DND-41 (cell line): ENCODE measurements at regions not wholly inside any gene's neighbourhood (a gene's known extent, or its start where the extent isn't known, plus 50 kb on each side); places are given as distances from the start of the nearest gene placed in this dataset.

Experiments used
- ATAC-seq: fragments of 200-7000 bp; cut with Tn5 transposase; 3 replicates; pipeline ENCODE4 v1.9.1; 2021; ENCODE audit warnings: low read depth; ENCODE audit not compliant: insufficient read depth
- DNase-seq: peaks from one replicate; pipeline ENCODE4 v3.0.0-alpha.2; 2020
- H2AFZ ChIP-seq: 2 replicates; pipeline ENCODE4 v1.6.0; 2012; ENCODE audit warnings: low read depth, low read length
- H3K27ac ChIP-seq: 2 replicates; pipeline ENCODE4 v1.5.1; 2012; ENCODE audit warnings: low read length, inconsistent platforms
- H3K27me3 ChIP-seq: fragments of 200-600 bp; sonication (generic); 2 replicates; pipeline ENCODE4 v1.6.0; 2012; ENCODE audit warnings: low read length, mild to moderate bottlenecking, inconsistent platforms; ENCODE audit not compliant: insufficient read depth, poor library complexity
- H3K36me3 ChIP-seq: 2 replicates; pipeline ENCODE4 v1.5.1; 2012; ENCODE audit warnings: low read length, inconsistent platforms; ENCODE audit not compliant: insufficient read depth
- H3K4me1 ChIP-seq: 2 replicates; pipeline ENCODE4 v1.5.1; 2012; ENCODE audit warnings: mild to moderate bottlenecking, low read length; ENCODE audit not compliant: insufficient read depth
- H3K4me2 ChIP-seq: 2 replicates; pipeline ENCODE4 v1.6.0; 2012; ENCODE audit warnings: mild to moderate bottlenecking, moderate library complexity, low read length, inconsistent platforms; ENCODE audit not compliant: insufficient read depth
- H3K4me3 ChIP-seq, 2 experiments: fragments of 200-600 bp in 1 of 2; shearing (Covaris generic) in 1 of 2; 2 replicates each; pipeline ENCODE4 v1.5.1; 2012 to 2016; ENCODE audit warnings: inconsistent platforms in 2 of 2, low read length in 2 of 2, mild to moderate bottlenecking in 2 of 2, low read depth in 1 of 2, moderate library complexity in 1 of 2
- H3K79me2 ChIP-seq: 2 replicates; pipeline ENCODE4 v1.6.0; 2012; ENCODE audit warnings: low read length, inconsistent platforms; ENCODE audit not compliant: insufficient read depth
- H3K9ac ChIP-seq: 2 replicates; pipeline ENCODE4 v1.6.0; 2012; ENCODE audit warnings: low read depth, mild to moderate bottlenecking, inconsistent platforms, low read length, moderate library complexity
- H3K9me3 ChIP-seq: 2 replicates; pipeline ENCODE4 v1.5.1; 2012; ENCODE audit warnings: low read length, moderate library complexity, mild to moderate bottlenecking, inconsistent platforms; ENCODE audit not compliant: insufficient read depth, severe bottlenecking
- H4K20me1 ChIP-seq: 2 replicates; pipeline ENCODE4 v1.6.0; 2012; ENCODE audit warnings: low read length; ENCODE audit not compliant: insufficient read depth
- CTCF ChIP-seq: IDR thresholded peaks from 2 replicates; pipeline ENCODE4 v1.5.1; 2012; ENCODE audit warnings: borderline replicate concordance, low read length, moderate library complexity, mild to moderate bottlenecking; ENCODE audit not compliant: poor library complexity, severe bottlenecking; ENCODE audit errors: extremely low read depth
- EZH2 ChIP-seq: IDR thresholded peaks from 3 replicates; pipeline ENCODE4 v1.6.1; 2012; ENCODE audit warnings: borderline replicate concordance, low read depth, mild to moderate bottlenecking, moderate library complexity, low read length, inconsistent platforms; ENCODE audit not compliant: severe bottlenecking

DNA sequence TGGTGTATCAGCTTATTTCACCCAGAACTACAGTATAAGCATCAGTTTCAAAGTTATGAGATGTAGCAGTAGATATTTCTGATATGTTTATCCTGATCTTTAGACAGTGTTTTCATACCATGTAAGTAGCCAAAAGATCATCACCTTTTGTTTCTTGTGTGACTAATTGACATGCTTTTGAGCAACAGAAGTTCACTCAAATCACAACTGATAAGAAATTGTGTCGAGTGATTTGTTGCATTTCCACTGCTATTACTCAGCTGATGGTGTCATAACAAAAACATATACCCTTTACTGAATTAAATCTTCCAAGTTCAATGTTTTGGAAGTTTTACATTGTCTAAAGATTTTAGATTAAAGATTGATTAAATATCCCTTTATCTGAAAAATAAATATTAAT lies 324.5 kb downstream of the TUSC1 start:
- no peaks in the 10 kb centered on the region for H3K27me3 ChIP-seq

GRCh38 chr9:25350011-25350410 lies 328.2 kb downstream of the TUSC1 start:
- no peak overlapping the region for H2AFZ ChIP-seq
- H3K4me1 ChIP-seq: no peaks in the 10 kb centered on the region
- no peaks in the 10 kb centered on the region for H3K27me3 ChIP-seq
- H3K9ac ChIP-seq: no peak overlapping the region
- no peak overlapping the region for H3K27ac ChIP-seq
- DNase-seq (no peak), ATAC-seq (no peak)
- H3K4me2 ChIP-seq: no peak overlapping the region
- H3K79me2 ChIP-seq: no peaks in the 10 kb centered on the region
- H3K9me3 ChIP-seq: no peaks in the 10 kb centered on the region
- TF ChIP-seq CTCF (no peak), EZH2 (no peak)
- H3K4me3 ChIP-seq: no peak overlapping the region
- no peaks in the 10 kb centered on the region for H3K36me3 ChIP-seq
- no peaks in the 10 kb centered on the region for H4K20me1 ChIP-seq

More for the DNA sequence above, 324.5 kb downstream of the TUSC1 start:
- ATAC-seq (no peak), DNase-seq (no peak)
- Histone ChIP-seq H3K4me2 (no peak overlapping the region), H4K20me1 (no peaks in the 10 kb centered on the region), H3K27ac (no peak overlapping the region), H3K9ac (no peak overlapping the region), H3K9me3 (no peaks in the 10 kb centered on the region), H2AFZ (no peak overlapping the region), H3K79me2 (no peaks in the 10 kb centered on the region), H3K36me3 (no peaks in the 10 kb centered on the region), H3K4me1 (no peaks in the 10 kb centered on the region), H3K4me3 (no peak overlapping the region)
- TF ChIP-seq EZH2: no peak
- TF ChIP-seq CTCF: no peak

DNA sequence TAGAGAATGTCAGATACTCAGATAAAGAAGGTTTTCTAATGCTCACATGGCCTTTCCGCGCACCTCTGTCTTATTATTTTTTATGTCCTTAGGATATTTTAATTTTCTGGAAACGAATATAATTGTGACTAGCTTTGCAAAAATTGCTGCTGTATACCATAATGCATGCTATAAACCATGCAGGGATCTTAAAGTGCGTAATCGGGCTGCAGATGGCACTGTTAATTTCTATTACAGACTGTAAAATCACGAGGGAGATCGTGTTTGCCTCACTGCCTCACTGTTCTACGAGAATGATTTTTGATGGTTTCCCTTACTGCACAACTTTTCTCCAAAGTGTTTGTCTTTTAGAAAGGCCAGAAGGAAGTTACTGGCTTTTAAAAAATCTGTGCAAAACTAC lies 356.1 kb downstream of the TUSC1 start:
- H4K20me1 ChIP-seq: no peaks in the 10 kb centered on the region
- no peak for ATAC-seq
- H3K4me1 ChIP-seq: no peaks in the 10 kb centered on the region
- no peaks in the 10 kb centered on the region for H3K27me3 ChIP-seq
- no peaks in the 10 kb centered on the region for H3K79me2 ChIP-seq
- no peak overlapping the region for H3K4me3 ChIP-seq
- TF ChIP-seq EZH2: no peak
- TF ChIP-seq CTCF: no peak
- H3K9ac ChIP-seq: no peak overlapping the region
- no peak overlapping the region for H2AFZ ChIP-seq
- H3K4me2 ChIP-seq: no peak overlapping the region
- H3K36me3 ChIP-seq: no peaks in the 10 kb centered on the region
- DNase-seq: no peak
- H3K27ac ChIP-seq: no peak overlapping the region
- H3K9me3 ChIP-seq: no peaks in the 10 kb centered on the region

DNA sequence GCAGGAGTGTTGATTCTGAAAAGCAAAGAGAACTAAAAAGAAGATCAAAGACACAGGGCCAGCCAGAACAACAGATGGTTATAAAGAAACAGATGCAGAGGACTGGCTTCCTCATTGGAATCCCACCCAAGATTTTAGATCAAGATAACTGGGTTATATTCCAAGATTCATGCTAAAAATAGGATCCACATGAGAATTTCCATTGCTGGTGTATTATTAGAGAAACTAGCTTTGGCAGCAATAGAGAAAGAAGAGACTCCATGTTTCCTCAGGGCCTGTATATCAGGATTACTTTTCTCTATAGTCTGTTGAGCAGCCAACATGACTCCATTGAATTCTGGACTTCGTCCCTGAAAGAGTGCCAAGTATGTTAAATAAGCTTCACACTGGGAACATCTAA lies 367.3 kb downstream of the TUSC1 start:
- no peak overlapping the region for H3K9ac ChIP-seq
- H3K4me2 ChIP-seq: no peak overlapping the region
- no peak overlapping the region for H2AFZ ChIP-seq
- ATAC-seq (no peak), DNase-seq (no peak)
- H3K27ac ChIP-seq: no peak overlapping the region
- no peaks in the 10 kb centered on the region for H4K20me1 ChIP-seq
- H3K27me3 ChIP-seq: no peaks in the 10 kb centered on the region
- no peaks in the 10 kb centered on the region for H3K36me3 ChIP-seq
- no peaks in the 10 kb centered on the region for H3K4me1 ChIP-seq
- H3K4me3 ChIP-seq: no peak overlapping the region
- H3K79me2 ChIP-seq: no peaks in the 10 kb centered on the region
- TF ChIP-seq CTCF: no peak
- no peak for TF ChIP-seq EZH2
- no peaks in the 10 kb centered on the region for H3K9me3 ChIP-seq
